ENCODE measurements at regions not wholly inside any gene's neighbourhood (a gene's known extent, or its start where the extent isn't known, plus 50 kb on each side); places are given as distances from the start of the nearest gene placed in this dataset.

DNA sequence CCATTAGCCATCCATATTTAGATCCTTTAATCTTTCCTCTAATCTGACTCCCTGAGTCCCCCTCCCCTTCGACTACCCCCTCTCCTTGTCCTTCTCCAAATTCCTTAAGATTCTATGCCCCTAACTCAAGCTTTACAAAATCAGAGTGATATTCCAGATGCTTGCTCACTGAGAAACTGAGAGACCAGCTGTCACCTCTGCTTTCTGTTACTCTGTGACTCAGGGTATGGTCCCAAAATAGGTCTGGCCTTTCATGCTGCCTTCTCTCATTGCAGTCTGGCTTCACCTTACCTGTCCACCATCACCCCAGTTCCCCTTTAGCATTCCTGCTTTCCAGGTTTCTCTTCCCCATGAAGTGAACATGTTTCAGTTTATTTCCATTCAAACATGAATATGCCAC is 383.3 kb upstream of the SLC30A5 start:
- Histone ChIP-seq H3K9ac (ENCODE audit: insufficient read depth in 1 of 2, low read depth in 2 of 2, low read length in 2 of 2) (no peak overlapping the region), H3K4me2 (ENCODE audit: insufficient read depth, low read length) (no peak overlapping the region), H3K79me2 (ENCODE audit: control insufficient read depth, insufficient read depth, low read length) (no peaks in the 10 kb centered on the region), H2AFZ (ENCODE audit: low read depth, low read length) (no peak overlapping the region), H3K27me3 (ENCODE audit: control insufficient read depth in 2 of 2, insufficient read depth in 2 of 2, low read length in 2 of 2) (no peaks in the 10 kb centered on the region; a peak in 2 of 5 replicates), H3K4me1 (replicated peaks in 1 of 2; ENCODE audit: control insufficient read depth in 2 of 2, insufficient read depth in 2 of 2, low read length in 2 of 2) (peaks cover 0 to 5% of the 10 kb centered on the region in 2 experiments; a peak in 3 of 5 replicates), H3K9me3 (replicated peaks; ENCODE audit: control insufficient read depth, insufficient read depth, low read depth, low read length) (no peaks in the 10 kb centered on the region), H3K27ac (ENCODE audit: extremely low read depth, low read depth, low read length) (no peak overlapping the region), H3K9me1 (ENCODE audit: control insufficient read depth, insufficient read depth, low read length) (no peaks in the 10 kb centered on the region), H4K20me1 (replicated peaks; ENCODE audit: control insufficient read depth, insufficient read depth, low read length) (no peaks in the 10 kb centered on the region), H3K4me3 (no peak overlapping the region), H3K36me3 (ENCODE audit: control insufficient read depth, insufficient read depth, low read length) (no peaks in the 10 kb centered on the region)
- ChIA-PET POLR2A (interaction anchor here (1.1 kb wide), 1 partner anchor 9 kb away, joined by 5 read pairs; no protein-coding TSS in a partner anchor), CTCF (ENCODE audit: low intra/inter-chr PET ratio) (no interaction called here)
- no peak for TF ChIP-seq TCF7L2 (IDR thresholded peaks at IDR 0.05; ENCODE audit: low read depth, low read length)
- TF ChIP-seq ZNF232 (CRISPR knock-in tag; IDR thresholded peaks at IDR 0.05): no peak
- TF ChIP-seq KLF1 (tag; IDR thresholded peaks at IDR 0.05): no peak
- no peak for TF ChIP-seq ZBTB7A (IDR thresholded peaks at IDR 0.05; ENCODE audit: borderline replicate concordance, control insufficient read depth, low read depth, low read length)
- TF ChIP-seq DIDO1 (tag; IDR thresholded peaks at IDR 0.05; ENCODE audit: low read depth): no peak
- no peak for TF ChIP-seq RAD21 (CRISPR knock-in tag; conservative IDR thresholded peaks at IDR 0.05 in 1 of 2, IDR thresholded peaks at IDR 0.05 in 1 of 2)
- TF ChIP-seq ZFP30 (CRISPR knock-in tag; IDR thresholded peaks at IDR 0.05; ENCODE audit: borderline replicate concordance): no peak
- TF ChIP-seq CAMTA2 (CRISPR knock-in tag; conservative IDR thresholded peaks at IDR 0.05): no peak
- no peak for TF ChIP-seq BMI1 (IDR thresholded peaks at IDR 0.05; ENCODE audit: low read length)
- TF ChIP-seq, protein P1, sequence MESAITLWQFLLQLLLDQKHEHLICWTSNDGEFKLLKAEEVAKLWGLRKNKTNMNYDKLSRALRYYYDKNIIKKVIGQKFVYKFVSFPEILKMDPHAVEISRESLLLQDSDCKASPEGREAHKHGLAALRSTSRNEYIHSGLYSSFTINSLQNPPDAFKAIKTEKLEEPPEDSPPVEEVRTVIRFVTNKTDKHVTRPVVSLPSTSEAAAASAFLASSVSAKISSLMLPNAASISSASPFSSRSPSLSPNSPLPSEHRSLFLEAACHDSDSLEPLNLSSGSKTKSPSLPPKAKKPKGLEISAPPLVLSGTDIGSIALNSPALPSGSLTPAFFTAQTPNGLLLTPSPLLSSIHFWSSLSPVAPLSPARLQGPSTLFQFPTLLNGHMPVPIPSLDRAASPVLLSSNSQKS (CRISPR knock-in tag; IDR thresholded peaks at IDR 0.05): no peak
- DNase-seq (ENCODE audit: extremely low read depth in 1 of 4, low spot score in 3 of 4) (no peak), ATAC-seq (no peak), FAIRE-seq (peak; percentile 51)
- intact Hi-C loops (cut with micrococcal nuclease) (no loop called here), in situ Hi-C loops (cut with MboI) (no loop called here)
- BruUV-seq (replicated peaks): no TSS peak
- 0% methylated on average over 1 of the region's 1 CpG for WGBS (ENCODE audit: insufficient coverage, low coverage, missing lambda C conversion rate)

Data from K562 (cell line).